GM23248 (cell line): ENCODE measurements at regions not wholly inside any gene's neighbourhood (a gene's known extent, or its start where the extent isn't known, plus 50 kb on each side); places are given as distances from the start of the nearest gene placed in this dataset.

Experiments used
- DNase-seq: peaks from one replicate; pipeline ENCODE4 v3.0.0-alpha.2; 2015
- H2AFZ ChIP-seq: fragments of 200-600 bp; sonication (generic); 2 replicates; pipeline ENCODE4 v1.6.1; 2016; ENCODE audit warnings: antibody characterized with exemption
- H3F3A ChIP-seq: fragments of 200-600 bp; sonication (generic); 2 replicates; pipeline ENCODE4 v1.6.1; 2016; ENCODE audit warnings: mild to moderate bottlenecking, antibody characterized with exemption, mixed run types; ENCODE audit not compliant: insufficient read depth
- H3K27ac ChIP-seq: fragments of 200-600 bp; sonication (generic); 2 replicates; pipeline ENCODE4 v1.5.1; 2016; ENCODE audit warnings: mild to moderate bottlenecking
- H3K27me3 ChIP-seq: fragments of 200-600 bp; sonication (generic); replicated peaks from 2 replicates; pipeline ENCODE4 v1.6.1; 2016; ENCODE audit warnings: mild to moderate bottlenecking; ENCODE audit not compliant: insufficient read depth
- H3K36me3 ChIP-seq: fragments of 200-600 bp; sonication (generic); 2 replicates; pipeline ENCODE4 v1.6.1; 2016; ENCODE audit warnings: low read depth, mild to moderate bottlenecking
- H3K4me1 ChIP-seq: fragments of 200-600 bp; sonication (generic); 2 replicates; pipeline ENCODE4 v1.6.1; 2016; ENCODE audit warnings: mild to moderate bottlenecking; ENCODE audit not compliant: insufficient read depth
- H3K4me2 ChIP-seq: fragments of 200-600 bp; sonication (generic); one replicate; pipeline ENCODE4 v1.6.1; 2016; ENCODE audit warnings: mild to moderate bottlenecking; ENCODE audit not compliant: unreplicated experiment
- H3K4me3 ChIP-seq: fragments of 200-600 bp; sonication (generic); 2 replicates; pipeline ENCODE4 v1.5.1; 2016; ENCODE audit warnings: mild to moderate bottlenecking
- H3K79me2 ChIP-seq: fragments of 200-600 bp; sonication (generic); 2 replicates; pipeline ENCODE4 v1.6.1; 2016; ENCODE audit warnings: mild to moderate bottlenecking; ENCODE audit not compliant: insufficient read depth
- H3K9ac ChIP-seq: fragments of 200-600 bp; sonication (generic); 2 replicates; pipeline ENCODE4 v1.6.1; 2016; ENCODE audit warnings: mild to moderate bottlenecking
- H3K9me2 ChIP-seq: fragments of 200-600 bp; sonication (generic); 2 replicates; pipeline ENCODE4 v1.6.1; 2016; ENCODE audit warnings: mixed run types, mild to moderate bottlenecking, moderate library complexity; ENCODE audit not compliant: insufficient read depth
- H3K9me3 ChIP-seq: fragments of 200-600 bp; sonication (generic); one replicate; pipeline ENCODE4 v1.6.1; 2017; ENCODE audit warnings: low read depth
- H4K20me1 ChIP-seq: fragments of 200-600 bp; sonication (generic); 2 replicates; pipeline ENCODE4 v1.6.0; 2016; ENCODE audit not compliant: insufficient read depth
- EZH2 ChIP-seq: fragments of 200-600 bp; sonication (generic); IDR thresholded peaks from 2 replicates; pipeline ENCODE4 v1.6.1; 2018; ENCODE audit warnings: antibody characterized with exemption, mild to moderate bottlenecking; ENCODE audit not compliant: insufficient read depth, poor library complexity, severe bottlenecking
- EZH2phosphoT487 ChIP-seq: fragments of 200-600 bp; sonication (generic); IDR thresholded peaks from 2 replicates; pipeline ENCODE4 v1.6.1; 2018; ENCODE audit warnings: antibody characterized with exemption, moderate library complexity, mild to moderate bottlenecking, low read depth; ENCODE audit not compliant: insufficient read depth
- WGBS, 2 experiments: methylation state at CpG; one replicate each; pipeline ENCODE4 v1.1.6; 2015 to 2017; ENCODE audit warnings: low lambda C conversion rate in 2 of 2, low coverage in 1 of 2; ENCODE audit errors: missing lambda C conversion rate in 2 of 2; 5-methylcytosine and 5-hydroxymethylcytosine counted together
- in situ Hi-C: fragments of 300-500 bp; cut with MboI; formaldehyde crosslinking; loops from 2 replicates; pipeline ENCODE4 v1.15.0; 2020

- no peaks in the 10 kb centered on the region for H3K9me2 ChIP-seq
- no peak overlapping the region for H2AFZ ChIP-seq
- 5 to 9% methylated on average over 1 of the region's 1 CpG for WGBS, 2 experiments
- no peak overlapping the region for H3K9ac ChIP-seq
- no peak overlapping the region for H3K4me3 ChIP-seq
- H3K9me3 ChIP-seq = peaks cover 4% of the 10 kb centered on the region
- TF ChIP-seq EZH2 = no peak
- no peak for TF ChIP-seq EZH2phosphoT487
- in situ Hi-C loops = no loop called here
- H3K79me2 ChIP-seq = no peaks in the 10 kb centered on the region
- H4K20me1 ChIP-seq = no peaks in the 10 kb centered on the region
- no peaks in the 10 kb centered on the region for H3K4me1 ChIP-seq
- DNase-seq = no peak
- H3F3A ChIP-seq = no peaks in the 10 kb centered on the region
- H3K4me2 ChIP-seq = no peak overlapping the region
- no peak overlapping the region for H3K27ac ChIP-seq
- H3K36me3 ChIP-seq = no peaks in the 10 kb centered on the region
- H3K27me3 ChIP-seq = no peaks in the 10 kb centered on the region
Measured at GRCh38 chr4:136281889-136282288, 1250.4 kb downstream of the PCDH18 start.

DNA sequence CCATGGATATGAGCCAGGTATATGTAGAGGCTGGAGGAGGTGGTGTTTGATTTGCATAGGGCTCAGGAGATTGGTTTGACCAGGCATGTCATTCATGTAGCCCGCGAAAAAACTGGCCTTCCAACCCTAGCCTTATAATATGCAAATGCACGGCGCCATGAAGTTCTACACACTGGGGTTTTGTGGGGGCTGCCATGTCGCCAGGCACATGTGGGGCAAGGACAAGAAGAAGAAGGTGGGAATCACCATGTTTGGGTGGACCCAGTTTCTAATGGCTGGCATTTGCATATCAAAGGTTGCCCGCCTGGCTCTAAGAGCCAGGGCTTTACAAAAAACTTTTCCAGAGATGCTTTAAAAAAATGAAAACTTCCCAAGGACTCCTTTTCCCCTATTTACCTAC is 1251.0 kb downstream of the PCDH18 start:
- no peaks in the 10 kb centered on the region for H3K27me3 ChIP-seq
- no peaks in the 10 kb centered on the region for H3K9me2 ChIP-seq
- no peak overlapping the region for H2AFZ ChIP-seq
- no peaks in the 10 kb centered on the region for H3K36me3 ChIP-seq
- no peak for TF ChIP-seq EZH2phosphoT487
- no peak for TF ChIP-seq EZH2
- peaks cover 4% of the 10 kb centered on the region for H3K9me3 ChIP-seq
- H3K9ac ChIP-seq = no peak overlapping the region
- in situ Hi-C loops = no loop called here
- H4K20me1 ChIP-seq = no peaks in the 10 kb centered on the region
- no peaks in the 10 kb centered on the region for H3K4me1 ChIP-seq
- H3K27ac ChIP-seq = no peak overlapping the region
- WGBS, 2 experiments = 20 to 23% methylated on average over 6 of the region's 6 CpGs
- H3K4me3 ChIP-seq = no peak overlapping the region
- DNase-seq = no peak
- H3F3A ChIP-seq = no peaks in the 10 kb centered on the region
- H3K4me2 ChIP-seq = no peak overlapping the region
- no peaks in the 10 kb centered on the region for H3K79me2 ChIP-seq

DNA sequence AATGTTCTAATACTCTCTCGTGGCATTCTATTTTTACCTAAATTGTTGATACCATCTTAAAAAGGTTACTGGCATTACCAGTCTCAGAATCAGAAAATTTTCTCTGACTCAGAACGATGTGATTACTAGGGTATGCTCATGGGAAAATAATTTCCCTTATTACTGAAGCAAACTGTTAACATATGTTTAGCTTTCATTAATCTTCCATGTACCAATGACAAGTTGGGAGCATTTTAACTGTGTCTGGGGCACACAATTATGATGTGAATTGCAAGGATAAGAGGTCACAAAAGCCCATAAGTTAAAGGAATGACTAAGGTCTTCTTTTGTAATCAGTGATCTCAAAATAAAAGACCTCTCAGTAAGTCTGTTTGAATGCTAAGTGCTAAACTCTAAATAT is 1254.6 kb downstream of the PCDH18 start:
- Histone ChIP-seq H4K20me1 (no peaks in the 10 kb centered on the region), H3K9me3 (peaks cover 4% of the 10 kb centered on the region), H3K9ac (no peak overlapping the region), H3K9me2 (no peaks in the 10 kb centered on the region), H3F3A (no peaks in the 10 kb centered on the region), H3K79me2 (no peaks in the 10 kb centered on the region), H3K27ac (no peak overlapping the region), H3K4me2 (no peak overlapping the region), H3K4me1 (no peaks in the 10 kb centered on the region), H2AFZ (no peak overlapping the region), H3K4me3 (no peak overlapping the region), H3K27me3 (no peaks in the 10 kb centered on the region), H3K36me3 (no peaks in the 10 kb centered on the region)
- no peak for DNase-seq
- in situ Hi-C loops = no loop called here
- 5 to 10% methylated on average over 2 of the region's 2 CpGs for WGBS, 2 experiments
- TF ChIP-seq EZH2 = no peak
- no peak for TF ChIP-seq EZH2phosphoT487

DNA sequence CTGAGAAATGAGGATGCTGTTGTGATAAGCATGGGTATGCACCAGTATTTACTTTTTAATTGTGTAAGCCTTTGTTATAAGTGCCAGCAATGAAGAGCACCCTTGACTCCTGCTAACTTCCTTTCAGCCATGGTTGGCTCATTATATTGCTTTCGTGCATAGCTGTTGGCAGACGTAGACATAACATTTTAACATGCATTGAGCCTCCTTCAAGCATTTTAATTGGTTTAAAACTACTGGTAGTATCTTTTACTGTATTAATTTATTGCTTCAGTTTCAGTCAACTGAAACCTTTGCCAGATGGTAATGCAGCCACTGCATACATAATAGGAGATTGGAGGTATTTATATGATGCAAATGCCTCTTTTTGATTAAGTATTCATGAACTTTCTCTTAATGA is 1285.4 kb downstream of the PCDH18 start:
- H3K36me3 ChIP-seq = no peaks in the 10 kb centered on the region

More for the DNA sequence above, 1285.4 kb downstream of the PCDH18 start:
- no peak overlapping the region for H2AFZ ChIP-seq
- 0% methylated on average over 2 of the region's 2 CpGs for WGBS, 2 experiments
- no peak for TF ChIP-seq EZH2
- no peak for TF ChIP-seq EZH2phosphoT487
- no peaks in the 10 kb centered on the region for H4K20me1 ChIP-seq
- H3K4me3 ChIP-seq = no peak overlapping the region
- no peak overlapping the region for H3K4me2 ChIP-seq
- no peaks in the 10 kb centered on the region for H3K9me3 ChIP-seq
- H3K9ac ChIP-seq = no peak overlapping the region
- DNase-seq = no peak
- H3K79me2 ChIP-seq = no peaks in the 10 kb centered on the region
- no peaks in the 10 kb centered on the region for H3F3A ChIP-seq
- H3K9me2 ChIP-seq = no peaks in the 10 kb centered on the region
- H3K27ac ChIP-seq = no peak overlapping the region
- no peaks in the 10 kb centered on the region for H3K4me1 ChIP-seq
- in situ Hi-C loops = no loop called here
- no peaks in the 10 kb centered on the region for H3K27me3 ChIP-seq
